ENCODE measurements at regions not wholly inside any gene's neighbourhood (a gene's known extent, or its start where the extent isn't known, plus 50 kb on each side); places are given as distances from the start of the nearest gene placed in this dataset.

- DNase-seq, result no peak
Observed at GRCh38 chr20:22213271-22213670, 371.1 kb downstream of the FOXA2 start.

DNA sequence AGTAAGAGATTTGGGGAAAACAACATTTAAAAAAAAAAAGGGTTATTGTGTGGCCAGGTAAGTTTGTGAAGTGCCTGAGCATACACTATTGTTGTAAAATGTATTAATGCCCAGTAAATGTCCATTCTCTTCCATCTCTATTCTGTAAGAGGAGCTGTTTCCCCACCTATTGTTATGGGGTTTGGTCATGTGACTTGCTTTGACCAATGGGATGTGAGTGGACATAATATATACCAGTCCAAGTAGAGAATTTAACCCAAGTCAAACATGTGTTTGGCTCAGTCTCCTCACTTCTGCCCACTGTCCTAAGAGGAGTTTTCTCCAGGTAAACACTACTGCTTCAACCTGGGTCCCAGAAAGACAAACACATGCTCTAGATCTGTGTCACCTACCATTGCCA is 377.1 kb downstream of the FOXA2 start:
- DNase-seq, result no peak

DNA sequence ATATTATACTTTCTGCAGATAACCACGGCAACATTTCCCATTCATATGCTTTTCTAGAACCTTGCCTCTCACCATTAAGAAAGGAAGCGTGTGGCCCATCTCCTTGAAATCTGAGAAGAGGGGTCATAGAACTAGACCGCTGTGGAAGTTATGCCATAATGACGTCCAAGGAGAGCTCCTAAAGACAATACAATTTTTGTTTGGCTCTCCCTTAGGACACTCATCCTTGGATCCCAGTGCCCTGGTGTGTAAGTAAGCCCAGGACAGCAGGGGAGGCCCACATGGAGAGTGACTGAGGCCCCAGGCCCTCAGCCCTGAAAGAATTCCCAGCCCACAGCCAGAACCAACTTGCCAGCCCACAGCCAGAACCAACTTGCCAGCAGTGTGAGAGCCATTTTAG is 379.6 kb downstream of the FOXA2 start:
- no peak for DNase-seq

- DNase-seq, result no peak
Observed at GRCh38 chr20:22182148-22182547, 402.2 kb downstream of the FOXA2 start.

DNA sequence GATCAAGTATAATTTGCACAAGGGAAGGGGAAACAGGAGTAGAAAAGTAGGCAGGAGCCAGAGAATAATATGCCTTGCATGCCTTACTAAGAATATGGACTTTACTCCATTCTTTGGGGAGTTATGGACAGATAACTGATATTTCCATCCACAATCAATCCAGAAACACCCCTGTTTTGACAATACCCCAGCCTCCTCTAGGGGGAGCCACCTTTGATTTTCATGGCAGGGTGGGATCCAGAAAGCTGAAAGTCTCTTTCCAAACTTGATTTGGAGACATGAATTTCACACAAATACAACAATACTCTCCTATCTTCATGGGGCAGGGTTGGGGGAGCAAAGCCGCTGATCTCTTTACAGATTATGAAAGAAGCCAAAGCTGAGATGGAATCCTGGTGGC is 404.1 kb downstream of the FOXA2 start:
- DNase-seq, result no peak

GRCh38 chr20:22160101-22160652 is 424.2 kb downstream of the FOXA2 start:
- DNase-seq, result no peak

GRCh38 chr20:22159276-22159675 is 425.1 kb downstream of the FOXA2 start:
- DNase-seq, result no peak

- no peak for DNase-seq
Observed at GRCh38 chr20:22127587-22127986, 422.1 kb downstream of the PAX1 start.

GRCh38 chr20:22106308-22106938 is 401.0 kb downstream of the PAX1 start:
- no peak for DNase-seq

GRCh38 chr20:22101606-22102005 is 396.1 kb downstream of the PAX1 start:
- DNase-seq, result no peak

- DNase-seq, result no peak
Observed at GRCh38 chr20:22100686-22101085, 395.2 kb downstream of the PAX1 start.

- no peak for DNase-seq
Observed at GRCh38 chr20:22099348-22099747, 393.9 kb downstream of the PAX1 start.

- no peak for DNase-seq
Observed at GRCh38 chr20:22098511-22098910, 393.0 kb downstream of the PAX1 start.

- no peak for DNase-seq
Observed at GRCh38 chr20:22093122-22093521, 387.7 kb downstream of the PAX1 start.

GRCh38 chr20:22088882-22089281 is 383.4 kb downstream of the PAX1 start:
- no peak for DNase-seq

DNA sequence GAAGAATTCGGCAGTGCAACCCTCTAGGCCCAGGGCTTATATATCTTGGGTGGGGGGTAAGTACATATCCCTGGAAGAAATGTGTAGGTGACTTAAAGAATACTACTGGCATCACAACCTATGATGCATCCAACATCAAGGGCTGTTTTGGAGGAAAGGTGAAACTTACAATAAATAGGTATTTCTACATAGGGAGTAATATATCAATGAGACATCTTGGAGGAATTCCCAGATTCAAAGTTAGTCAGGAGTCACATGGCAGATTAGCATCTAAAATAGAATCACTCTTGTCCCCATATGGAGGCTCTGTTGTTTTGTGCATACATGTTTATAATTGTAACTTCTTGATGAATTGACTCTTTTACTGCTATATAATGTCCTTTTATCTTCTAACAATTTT is 375.5 kb downstream of the PAX1 start:
- no peak for DNase-seq

DNA sequence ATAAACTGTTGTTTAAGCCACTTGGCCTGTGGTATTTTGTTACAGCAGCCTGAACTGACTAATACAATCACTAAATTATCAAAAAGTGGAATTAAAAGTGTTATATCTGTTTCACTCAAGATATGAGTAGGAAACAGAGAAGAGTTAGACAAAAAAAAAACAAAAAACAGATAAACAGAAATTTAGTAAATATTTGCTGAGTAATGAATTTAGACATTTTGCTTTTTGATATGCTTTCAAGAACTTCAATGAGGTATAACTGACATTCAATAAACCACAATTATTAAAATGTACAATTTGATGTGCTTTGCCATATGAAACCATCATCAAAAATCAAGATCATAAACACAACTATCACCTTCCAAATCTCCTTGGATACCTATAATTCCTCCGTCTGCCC is 369.2 kb downstream of the PAX1 start:
- no peak for DNase-seq

GRCh38 chr20:22071841-22072240 is 366.4 kb downstream of the PAX1 start:
- no peak for DNase-seq

GRCh38 chr20:22070610-22071058 is 365.2 kb downstream of the PAX1 start:
- no peak for DNase-seq

GRCh38 chr20:22063753-22064152 is 358.3 kb downstream of the PAX1 start:
- no peak for DNase-seq

DNA sequence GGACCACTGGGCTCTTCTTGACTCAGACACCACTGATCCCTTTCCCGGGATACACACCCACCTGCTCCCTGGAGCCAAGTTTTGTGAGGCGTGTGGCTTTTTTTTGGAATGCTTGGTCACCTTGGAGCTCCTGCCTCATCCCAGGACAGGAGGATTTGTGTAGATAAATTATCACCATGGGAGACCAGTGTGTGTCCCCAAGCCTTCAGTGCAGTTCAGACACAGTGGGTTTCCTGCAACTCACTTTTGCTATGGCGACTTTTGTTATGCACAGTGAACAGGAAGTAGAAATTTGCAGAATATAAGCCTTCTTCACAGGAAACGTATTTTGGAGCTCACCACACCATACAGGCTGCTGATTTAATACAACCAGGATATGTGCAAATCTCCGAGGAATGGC is 357.4 kb downstream of the PAX1 start:
- no peak for DNase-seq

DNA sequence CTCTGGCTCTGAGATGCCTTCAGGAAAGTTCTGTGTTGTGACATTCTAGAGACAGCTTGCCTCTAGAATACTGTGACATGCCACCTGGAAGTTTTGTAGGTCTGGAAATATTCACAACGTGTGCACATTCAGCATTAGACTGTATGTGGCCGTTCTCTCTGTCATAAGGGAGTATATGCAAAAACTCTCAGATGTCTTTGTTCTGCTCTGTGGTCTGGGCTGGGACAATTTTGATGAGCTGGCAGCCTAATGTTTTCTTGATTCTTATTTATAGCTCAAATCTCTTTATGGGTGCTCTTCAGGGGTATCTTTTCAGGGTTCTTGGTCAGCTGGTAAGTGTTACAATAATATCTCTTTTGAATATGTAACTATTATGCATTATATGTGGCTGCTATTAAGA is 355.1 kb downstream of the PAX1 start:
- no peak for DNase-seq

- DNase-seq, result no peak
Observed at GRCh38 chr20:22058746-22059145, 353.3 kb downstream of the PAX1 start.

DNA sequence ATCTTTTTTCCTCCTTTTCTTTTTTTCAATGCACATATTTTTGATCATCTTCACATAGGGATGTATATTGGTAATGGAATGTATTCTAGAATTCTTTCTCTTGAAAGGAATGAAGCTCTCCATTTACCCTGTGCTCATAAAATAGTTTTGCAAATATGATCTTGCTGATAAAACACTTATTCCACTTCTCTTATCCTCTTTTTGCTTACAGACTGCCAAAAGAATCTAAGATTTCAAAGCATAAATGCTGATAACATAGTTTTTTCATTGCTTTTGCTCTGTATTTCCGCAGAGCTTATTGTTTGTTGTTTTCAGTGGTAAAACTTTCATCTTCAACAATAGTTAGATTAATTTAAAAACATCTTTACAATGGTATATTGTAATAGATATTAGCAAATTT is 350.5 kb downstream of the PAX1 start:
- DNase-seq, result no peak

- DNase-seq, result no peak
Observed at GRCh38 chr20:22052025-22052650, 346.7 kb downstream of the PAX1 start.
